H1 (cell line): ENCODE measurements at regions not wholly inside any gene's neighbourhood (a gene's known extent, or its start where the extent isn't known, plus 50 kb on each side); places are given as distances from the start of the nearest gene placed in this dataset.

Experiments used
- CTCF ChIA-PET: fragments of 300-600 bp; sonication (Branson Sonifier 250); formaldehyde crosslinking; loops from one replicate; lab custom pipeline; 2021; ENCODE audit not compliant: partially characterized antibody; lab: Charles Lee
- POLR2A ChIA-PET: fragments of 300-600 bp; sonication (Branson Sonifier 250); formaldehyde crosslinking; loops from one replicate; lab custom pipeline; 2021; ENCODE audit warnings: inconsistent platforms; ENCODE audit not compliant: partially characterized antibody; lab: Charles Lee
- DNase-seq, 2 experiments: peaks; one replicate each; pipeline versions ENCODE4 v3.0.0 to v3.0.0-alpha.2; 2010 to 2022; ENCODE audit warnings: low spot score in 2 of 2, low read depth in 1 of 2, mixed read lengths in 1 of 2
- FAIRE-seq: peaks from 2 replicates; lab custom pipeline; 2011; peaks lifted over from hg19 to GRCh38; lab: Jason Lieb, UNC
- H2AFZ ChIP-seq: 2 replicates; pipeline ENCODE4 v1.8.1; 2012; ENCODE audit warnings: low read length, inconsistent platforms
- H2AK5ac ChIP-seq: 2 replicates; pipeline ENCODE4 v1.6.1; 2013; ENCODE audit warnings: low read depth, low read length
- H2BK120ac ChIP-seq: replicated peaks from 2 replicates; pipeline ENCODE3; 2013; ENCODE audit warnings: low read depth, low read length, inconsistent platforms
- H2BK12ac ChIP-seq: 2 replicates; pipeline ENCODE4 v1.6.1; 2013; ENCODE audit warnings: low read depth, low read length
- H2BK15ac ChIP-seq: 2 replicates; pipeline ENCODE4 v1.6.1; 2013; ENCODE audit warnings: low read length
- H2BK20ac ChIP-seq: 2 replicates; pipeline ENCODE4 v1.6.1; 2013; ENCODE audit warnings: low read length
- H2BK5ac ChIP-seq: 2 replicates; pipeline ENCODE4 v1.6.1; 2013; ENCODE audit warnings: low read depth, low read length
- H3K14ac ChIP-seq: 2 replicates; pipeline ENCODE4 v1.6.1; 2013; ENCODE audit warnings: inconsistent platforms; ENCODE audit not compliant: insufficient read length
- H3K18ac ChIP-seq: 2 replicates; pipeline ENCODE4 v1.6.1; 2013; ENCODE audit warnings: low read length; ENCODE audit errors: extremely low read depth
- H3K23ac ChIP-seq: 2 replicates; pipeline ENCODE4 v1.6.1; 2013; ENCODE audit warnings: inconsistent platforms; ENCODE audit not compliant: insufficient read length
- H3K23me2 ChIP-seq: 2 replicates; pipeline ENCODE4 v1.6.1; 2013; ENCODE audit warnings: low read depth, low read length
- H3K27ac ChIP-seq: 2 replicates; pipeline ENCODE4 v1.6.1; 2011; ENCODE audit warnings: low read depth, low read length, inconsistent platforms
- H3K27me3 ChIP-seq, 4 experiments: replicated peaks in 1 of 4; 1 replicate in 1 of 4; 2 replicates in 3 of 4; pipeline versions ENCODE4 v1.6.1 to v1.8.1; 2011 to 2013; ENCODE audit warnings: low read length in 3 of 4, mild to moderate bottlenecking in 3 of 4, inconsistent platforms in 2 of 4, mixed read lengths in 2 of 4, moderate library complexity in 1 of 4; ENCODE audit not compliant: control insufficient read depth in 3 of 4, insufficient read depth in 3 of 4; ENCODE audit errors: extremely low read depth in 1 of 4
- H3K36me3 ChIP-seq, 4 experiments: 2 replicates each; pipeline versions ENCODE4 v1.6.1 to v1.8.1; 2011 to 2013; ENCODE audit warnings: mild to moderate bottlenecking in 4 of 4, low read length in 3 of 4, moderate library complexity in 2 of 4, control low read depth in 1 of 4, inconsistent platforms in 1 of 4; ENCODE audit not compliant: insufficient read depth in 4 of 4, control insufficient read depth in 2 of 4
- H3K4ac ChIP-seq: replicated peaks from 2 replicates; pipeline ENCODE3; 2013; ENCODE audit warnings: low read length, low read depth, mixed read lengths, inconsistent platforms; ENCODE audit not compliant: insufficient read length
- H3K4me1 ChIP-seq, 4 experiments: replicated peaks in 1 of 4; 1 replicate in 1 of 4; 2 replicates in 3 of 4; pipeline versions ENCODE4 v1.6.1 to v1.8.1; 2011 to 2013; ENCODE audit warnings: low read length in 3 of 4, inconsistent platforms in 2 of 4, mixed read lengths in 1 of 4; ENCODE audit not compliant: insufficient read depth in 4 of 4, control insufficient read depth in 3 of 4
- H3K4me2 ChIP-seq, 2 experiments: 2 replicates each; pipeline versions ENCODE4 v1.6.1 to v1.8.1; 2011 to 2013; ENCODE audit warnings: low read depth in 2 of 2, low read length in 2 of 2, control low read depth in 1 of 2, inconsistent platforms in 1 of 2, mild to moderate bottlenecking in 1 of 2; ENCODE audit not compliant: insufficient read depth in 1 of 2
- H3K4me3 ChIP-seq, 4 experiments: fragments of 200-600, 300-600 bp in 1 of 4; sonication (generic), shearing (Covaris generic), sonication (Bioruptor Twin) in 1 of 4; 2 replicates each; pipeline versions ENCODE4 v1.5.1 to v1.8.1; 2011 to 2016; ENCODE audit warnings: low read length in 4 of 4, low read depth in 3 of 4, control low read depth in 2 of 4, inconsistent platforms in 2 of 4, mild to moderate bottlenecking in 2 of 4, mixed read lengths in 1 of 4, moderate library complexity in 1 of 4; ENCODE audit not compliant: insufficient read depth in 2 of 4; ENCODE audit errors: extremely low read depth in 1 of 4
- H3K56ac ChIP-seq: replicated peaks from 2 replicates; pipeline ENCODE3; 2013; ENCODE audit warnings: low read depth, mild to moderate bottlenecking, mixed read lengths, low read length, inconsistent platforms; ENCODE audit not compliant: insufficient read length
- H3K79me1 ChIP-seq: 2 replicates; pipeline ENCODE4 v1.6.1; 2013; ENCODE audit warnings: low read depth, low read length, control low read depth
- H3K79me2 ChIP-seq, 2 experiments: 2 replicates each; pipeline versions ENCODE4 v1.6.1 to v1.8.1; 2012 to 2013; ENCODE audit warnings: low read length in 2 of 2, mild to moderate bottlenecking in 2 of 2, inconsistent platforms in 1 of 2; ENCODE audit not compliant: insufficient read depth in 2 of 2, control insufficient read depth in 1 of 2
- H3K9ac ChIP-seq, 4 experiments: replicated peaks in 1 of 4; 1 replicate in 1 of 4; 2 replicates in 3 of 4; pipeline versions ENCODE4 v1.6.1 to v1.8.1; 2011 to 2013; ENCODE audit warnings: low read depth in 3 of 4, low read length in 3 of 4, control low read depth in 2 of 4, mild to moderate bottlenecking in 2 of 4, moderate library complexity in 2 of 4, inconsistent platforms in 1 of 4; ENCODE audit errors: extremely low read depth in 1 of 4
- H3K9me3 ChIP-seq, 2 experiments: 2 replicates each; pipeline versions ENCODE4 v1.6.1 to v1.8.1; 2012 to 2013; ENCODE audit warnings: mild to moderate bottlenecking in 2 of 2, moderate library complexity in 2 of 2, control low read depth in 1 of 2, inconsistent platforms in 1 of 2, low read depth in 1 of 2, low read length in 1 of 2, mixed read lengths in 1 of 2; ENCODE audit not compliant: insufficient read depth in 2 of 2
- H4K20me1 ChIP-seq, 2 experiments: replicated peaks in 1 of 2; 2 replicates each; pipeline versions ENCODE3 to v1.8.1; 2011 to 2013; ENCODE audit warnings: inconsistent platforms in 2 of 2, low read length in 2 of 2, mild to moderate bottlenecking in 1 of 2; ENCODE audit not compliant: insufficient read depth in 2 of 2, control insufficient read depth in 1 of 2
- H4K5ac ChIP-seq: 2 replicates; pipeline ENCODE4 v1.6.1; 2013; ENCODE audit warnings: low read length, low read depth, mixed read lengths, inconsistent platforms; ENCODE audit not compliant: insufficient read length
- H4K8ac ChIP-seq: 2 replicates; pipeline ENCODE4 v1.8.0; 2013; ENCODE audit warnings: mild to moderate bottlenecking, moderate library complexity, low read length, inconsistent platforms; ENCODE audit not compliant: insufficient read depth; ENCODE audit errors: extremely low read depth
- H4K91ac ChIP-seq: replicated peaks from 2 replicates; pipeline ENCODE3; 2013; ENCODE audit warnings: low read length, mixed read lengths, inconsistent platforms; ENCODE audit not compliant: insufficient read length
- ATF2 ChIP-seq: IDR thresholded peaks from 2 replicates; pipeline ENCODE4 v1.6.1; 2012; ENCODE audit warnings: low read length, inconsistent platforms
- ATF3 ChIP-seq: IDR thresholded peaks from 2 replicates; pipeline ENCODE4 v1.6.1; 2011; ENCODE audit warnings: low read depth, mild to moderate bottlenecking, low read length; ENCODE audit not compliant: insufficient read depth
- CHD1 ChIP-seq: IDR thresholded peaks from 2 replicates; pipeline ENCODE4 v1.6.1; 2012; ENCODE audit warnings: low read depth, low read length, improper control_type of control experiment
- EZH2 ChIP-seq: fragments of 200-600 bp; sonication (generic); IDR thresholded peaks from 2 replicates; pipeline ENCODE4 v1.7.1; 2012; ENCODE audit warnings: low read depth, mild to moderate bottlenecking, moderate library complexity, low read length, inconsistent platforms; ENCODE audit not compliant: severe bottlenecking
- FOSL1 ChIP-seq: IDR thresholded peaks from 2 replicates; pipeline ENCODE4 v1.6.1; 2011; ENCODE audit warnings: mild to moderate bottlenecking, low read depth, low read length, moderate library complexity; ENCODE audit not compliant: insufficient read depth
- HDAC6 ChIP-seq: IDR thresholded peaks from one replicate; pipeline ENCODE4 v1.7.1; 2012; ENCODE audit warnings: low read depth, mild to moderate bottlenecking, inconsistent platforms, low read length, moderate library complexity
- MAX ChIP-seq: IDR thresholded peaks from 2 replicates; pipeline ENCODE4 v1.6.1; 2012; ENCODE audit warnings: inconsistent platforms
- SAP30 ChIP-seq: fragments of 300-600 bp; sonication (generic); IDR thresholded peaks from 2 replicates; pipeline ENCODE4 v1.7.1; 2012; ENCODE audit warnings: low read length, moderate library complexity, mild to moderate bottlenecking, inconsistent platforms; ENCODE audit not compliant: insufficient read depth, insufficient replicate concordance
- SIN3A ChIP-seq, 2 experiments: IDR thresholded peaks in 1 of 2; conservative IDR thresholded peaks in 1 of 2; 2 replicates each; pipeline ENCODE4 v1.6.1; 2011 to 2012; ENCODE audit warnings: low read length in 2 of 2, improper control_type of control experiment in 1 of 2, low read depth in 1 of 2, mild to moderate bottlenecking in 1 of 2
- SIRT6 ChIP-seq: IDR thresholded peaks from one replicate; pipeline ENCODE4 v1.7.1; 2012; ENCODE audit warnings: low read length, inconsistent platforms
- TEAD4 ChIP-seq: IDR thresholded peaks from 2 replicates; pipeline ENCODE4 v1.6.1; 2012; ENCODE audit warnings: low read depth, low read length, inconsistent platforms, mixed read lengths
- ZNF274 ChIP-seq: IDR thresholded peaks from 2 replicates; pipeline ENCODE4 v1.7.0; 2012; ENCODE audit warnings: low read length, borderline replicate concordance; ENCODE audit errors: extremely low read depth
- WGBS, 2 experiments: shearing (Covaris generic) in 1 of 2; methylation state at CpG; one replicate each; pipeline versions ENCODE4 v1.1.6 to v1.1.7; 2013 to 2015; ENCODE audit warnings: low lambda C conversion rate in 2 of 2, mixed read lengths in 2 of 2, inconsistent platforms in 1 of 2, low coverage in 1 of 2, missing lambda C conversion rate in 1 of 2; ENCODE audit not compliant: insufficient replicate concordance in 2 of 2, insufficient coverage in 1 of 2, insufficient read length in 1 of 2; ENCODE audit errors: extremely low coverage in 1 of 2, missing lambda C conversion rate in 1 of 2; 5-methylcytosine and 5-hydroxymethylcytosine counted together

DNA sequence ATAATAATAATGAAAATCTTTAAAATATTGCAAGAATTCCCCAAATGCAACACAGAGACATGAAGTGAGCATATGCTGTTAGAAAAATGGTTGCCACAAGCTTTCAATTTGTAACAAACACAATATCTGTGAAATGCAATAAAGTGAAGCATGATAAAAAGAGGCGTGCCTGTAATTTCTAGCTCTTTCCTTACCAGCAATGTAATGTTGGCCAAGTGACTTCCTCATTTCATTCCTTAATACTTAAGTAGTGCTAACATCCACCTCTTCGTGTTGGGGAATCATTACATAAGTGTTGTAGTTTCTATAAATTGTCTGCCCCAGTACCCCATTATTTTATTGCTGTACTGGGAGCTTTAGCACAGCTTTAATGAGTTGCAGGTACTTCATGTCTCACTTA, 1192.0 kb upstream of the CDH8 start:
- no peaks in the 10 kb centered on the region for H3K27me3 ChIP-seq
- WGBS, 2 experiments, result 89% methylated on average over 2 of the region's 2 CpGs; no CpG with 5 or more reads in 1 of the 2 experiments
- H3K4ac ChIP-seq, result no peak overlapping the region
- no peak for TF ChIP-seq ATF2
- TF ChIP-seq HDAC6, result no peak
- TF ChIP-seq FOSL1, result no peak
- TF ChIP-seq TEAD4, result no peak
- no peak for TF ChIP-seq ZNF274
- TF ChIP-seq MAX, result no peak
- TF ChIP-seq SIRT6, result no peak
- TF ChIP-seq EZH2, result no peak
- TF ChIP-seq SAP30, result no peak
- no peak for TF ChIP-seq SIN3A (conservative IDR thresholded peaks at IDR 0.05 in 1 of 2, IDR thresholded peaks at IDR 0.05 in 1 of 2; ENCODE audit: low read depth in 1 of 2, low read length in 2 of 2)
- no peak for TF ChIP-seq ATF3
- no peak for TF ChIP-seq CHD1

More for the DNA sequence above, 1192.0 kb upstream of the CDH8 start:
- no peak overlapping the region for H2BK12ac ChIP-seq
- no peak for FAIRE-seq
- no peaks in the 10 kb centered on the region for H3K36me3 ChIP-seq
- no peak overlapping the region for H3K56ac ChIP-seq
- H2BK5ac ChIP-seq, result no peak overlapping the region
- no peak overlapping the region for H4K8ac ChIP-seq
- no peaks in the 10 kb centered on the region for H3K4me1 ChIP-seq
- ChIA-PET POLR2A (no interaction called here), CTCF (no interaction called here)
- no peak overlapping the region for H2AK5ac ChIP-seq
- H3K9me3 ChIP-seq, result no peaks in the 10 kb centered on the region
- H2BK20ac ChIP-seq, result no peak overlapping the region
- no peaks in the 10 kb centered on the region for H3K23me2 ChIP-seq
- no peaks in the 10 kb centered on the region for H3K79me1 ChIP-seq
- H4K5ac ChIP-seq, result no peak overlapping the region
- no peak overlapping the region for H3K4me3 ChIP-seq
- no peak overlapping the region for H2BK15ac ChIP-seq
- H3K4me2 ChIP-seq, result no peak overlapping the region
- H4K91ac ChIP-seq, result no peak overlapping the region
- no peaks in the 10 kb centered on the region for H3K79me2 ChIP-seq
- no peak overlapping the region for H2BK120ac ChIP-seq
- H3K14ac ChIP-seq, result no peak overlapping the region
- H2AFZ ChIP-seq, result no peak overlapping the region
- DNase-seq, result no peak
- H4K20me1 ChIP-seq, result no peaks in the 10 kb centered on the region
- H3K18ac ChIP-seq, result no peak overlapping the region
- no peak overlapping the region for H3K23ac ChIP-seq
- H3K9ac ChIP-seq, result no peak overlapping the region
- no peak overlapping the region for H3K27ac ChIP-seq
